NOMO-1 (cell line): ENCODE measurements at regions not wholly inside any gene's neighbourhood (a gene's known extent, or its start where the extent isn't known, plus 50 kb on each side); places are given as distances from the start of the nearest gene placed in this dataset.
"Not testable (repeated sequence)": the region's sequence is repeated elsewhere in the genome, so short reads cannot be mapped to it uniquely, and the experiment has no call there.

Experiments
- DNase-seq, 2 experiments: peaks; one replicate each; lab custom pipeline; 2025; ENCODE audit not compliant: unreplicated experiment in 2 of 2; lab: John Stamatoyannopoulos, UW

DNA sequence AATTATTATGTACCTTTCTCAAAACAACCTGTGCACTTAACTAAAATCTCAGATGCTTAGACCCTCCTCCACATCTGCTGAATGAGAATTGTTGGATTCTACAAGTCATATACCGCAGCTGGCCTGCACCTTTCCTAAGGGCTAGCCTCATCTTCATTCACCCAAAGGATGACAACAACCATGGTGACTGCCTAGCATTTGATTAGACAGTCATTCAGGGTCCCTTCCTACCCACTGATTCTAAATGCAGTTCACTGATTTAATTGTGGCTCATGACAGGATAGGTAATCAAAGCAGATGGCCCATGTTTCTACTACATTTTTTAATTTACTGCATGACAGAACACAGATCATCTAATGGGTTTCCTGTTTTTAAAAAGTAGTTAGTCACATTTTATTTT is 551.9 kb upstream of the SLC10A2 start:
- DNase-seq, result no peak

- DNase-seq, result no peak
Observed at GRCh38 chr13:103615771-103616170, 549.6 kb upstream of the SLC10A2 start.

- DNase-seq, result no peak
Observed at GRCh38 chr13:103614761-103615160, 548.5 kb upstream of the SLC10A2 start.

DNA sequence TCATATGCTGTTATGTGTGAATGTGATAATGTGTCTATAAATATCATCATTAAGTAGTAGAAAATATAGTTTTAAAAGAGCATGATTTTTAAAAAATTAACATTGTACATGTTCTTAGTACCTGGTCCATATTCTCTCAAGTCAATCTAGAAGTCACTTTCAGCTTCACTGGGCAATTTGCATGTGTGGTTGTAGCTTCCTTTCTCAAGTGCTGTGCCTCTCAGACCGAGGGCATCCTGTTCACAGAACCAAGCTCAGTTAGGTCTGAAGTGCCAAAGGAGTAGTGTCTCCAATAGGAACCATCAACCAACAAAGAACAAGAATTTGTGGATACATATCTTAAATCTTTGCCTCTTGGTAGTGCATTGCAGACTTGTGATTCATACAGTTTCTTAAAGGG is 541.8 kb upstream of the SLC10A2 start:
- no peak for DNase-seq

GRCh38 chr13:103605546-103606326 is 539.5 kb upstream of the SLC10A2 start:
- no peak for DNase-seq

- not testable (repeated sequence) for DNase-seq
Observed at GRCh38 chr13:103599870-103600269, 533.7 kb upstream of the SLC10A2 start.

GRCh38 chr13:103598671-103599070 is 532.5 kb upstream of the SLC10A2 start:
- no peak for DNase-seq

DNA sequence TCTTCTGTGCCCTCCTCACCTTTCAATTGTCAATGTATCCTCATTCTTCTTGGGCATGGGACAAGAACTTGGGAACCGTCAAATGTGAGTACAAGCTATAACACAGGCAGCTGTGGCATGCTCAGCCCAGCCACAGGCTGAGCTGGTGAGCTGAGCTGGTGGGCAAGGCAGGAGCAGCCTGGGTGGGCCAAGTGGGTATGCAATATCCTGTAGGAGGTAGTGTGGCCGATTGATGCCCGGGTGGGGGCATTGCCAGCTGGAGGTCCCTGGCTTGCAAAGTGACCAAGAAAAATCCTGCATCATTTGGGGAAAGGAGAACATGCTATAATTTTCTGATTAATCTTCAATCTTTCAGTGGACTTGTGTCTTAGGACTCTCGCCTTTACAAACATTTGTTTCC is 507.2 kb upstream of the SLC10A2 start:
- no peak for DNase-seq

DNA sequence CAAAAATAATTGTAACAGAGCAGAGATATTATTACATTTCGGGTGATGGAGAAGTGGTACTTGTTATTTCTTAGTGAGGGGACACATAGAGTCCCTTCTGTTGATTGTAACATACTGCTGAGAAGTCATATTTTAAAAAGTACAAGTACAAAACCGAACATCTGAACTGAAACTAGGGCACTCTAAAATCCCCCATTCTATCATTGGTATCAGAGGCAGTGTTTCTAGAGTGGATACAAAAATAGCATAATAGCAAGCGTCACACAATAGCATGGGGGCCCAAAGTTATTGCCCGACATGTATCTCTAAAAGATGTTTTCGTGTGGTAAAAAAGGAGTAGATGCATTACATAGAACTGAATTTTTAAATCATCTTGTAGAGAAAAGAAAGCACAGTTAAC is 502.1 kb upstream of the SLC10A2 start:
- DNase-seq, result no peak

DNA sequence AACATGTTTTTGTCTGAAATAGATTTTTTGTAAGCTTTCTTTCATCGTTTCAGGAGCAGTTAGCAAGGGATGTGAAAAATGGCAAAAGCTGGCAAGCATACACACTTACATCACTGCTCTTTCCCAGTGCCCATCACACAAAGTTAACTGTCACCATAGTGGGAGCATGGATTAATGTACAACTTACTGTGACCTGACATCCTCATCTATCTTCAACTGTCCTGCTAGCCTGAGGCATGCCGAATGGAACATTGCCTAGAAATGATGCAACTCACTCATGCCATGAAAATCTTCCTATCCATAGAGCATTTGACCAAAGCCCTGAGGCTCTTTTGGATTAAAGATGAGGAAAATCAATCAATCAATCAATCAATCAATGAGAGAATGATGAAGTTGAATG is 491.7 kb upstream of the SLC10A2 start:
- DNase-seq, result no peak

GRCh38 chr13:103556681-103557080 is 490.5 kb upstream of the SLC10A2 start:
- DNase-seq, result no peak

GRCh38 chr13:103547914-103548313 is 481.7 kb upstream of the SLC10A2 start:
- no peak for DNase-seq

- DNase-seq, result no peak
Observed at GRCh38 chr13:103546271-103546670, 480.1 kb upstream of the SLC10A2 start.

DNA sequence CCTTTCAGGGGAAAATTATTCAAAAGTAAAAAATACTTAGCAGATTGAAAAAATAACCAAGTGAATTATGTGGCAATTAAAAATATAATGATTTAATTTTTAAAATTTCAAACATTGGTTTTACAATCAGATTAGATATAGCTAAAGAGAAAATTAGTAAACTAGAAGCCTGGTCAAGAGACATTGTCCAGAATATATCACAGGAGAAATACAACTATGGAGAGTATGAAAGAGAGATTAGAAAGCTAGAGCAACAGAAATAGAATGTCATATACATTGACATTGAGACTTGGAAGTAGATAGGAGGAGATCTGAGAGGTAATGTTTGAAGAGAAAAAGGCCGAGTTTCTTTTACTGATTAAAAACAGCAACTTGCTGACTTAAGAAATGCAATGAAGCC is 476.4 kb upstream of the SLC10A2 start:
- DNase-seq, result no peak

DNA sequence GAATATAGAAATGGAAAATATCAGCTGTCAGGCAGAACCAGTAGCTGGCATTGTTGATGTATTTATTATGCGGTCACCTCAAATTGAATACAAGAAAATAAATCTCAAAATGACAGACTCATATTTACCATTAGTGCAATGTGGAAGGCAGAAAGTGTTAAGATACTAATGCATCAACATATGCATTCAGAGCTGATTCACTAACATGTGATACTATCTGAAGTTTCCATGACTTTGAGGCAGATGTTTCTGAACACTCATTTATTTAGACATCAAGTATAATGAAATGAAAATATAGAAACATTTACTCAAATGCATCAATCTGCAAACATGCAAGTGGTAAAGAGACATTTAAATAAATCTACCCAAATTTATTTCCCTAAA is 474.2 kb upstream of the SLC10A2 start:
- DNase-seq, result no peak

GRCh38 chr13:103539721-103540381 is 473.6 kb upstream of the SLC10A2 start:
- DNase-seq, result no peak

DNA sequence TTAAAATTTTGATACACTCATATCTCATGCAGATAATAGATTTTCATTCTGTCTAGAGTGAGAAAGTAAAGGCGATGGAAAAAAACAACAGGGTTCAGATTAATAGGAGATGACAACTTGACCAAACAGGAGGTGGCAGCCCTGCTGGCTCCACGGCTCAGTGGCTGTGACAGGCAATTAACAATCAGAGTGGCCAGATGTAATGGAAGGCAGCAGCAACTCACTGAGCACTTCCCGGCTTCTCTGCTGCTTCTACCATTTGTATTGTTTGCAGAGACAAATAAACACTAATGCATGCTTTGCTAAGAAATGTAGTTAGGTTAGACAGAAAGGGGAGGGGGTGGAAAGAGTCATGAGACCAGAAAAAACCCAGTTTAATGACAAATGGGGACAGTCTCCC is 473.0 kb upstream of the SLC10A2 start:
- no peak for DNase-seq

GRCh38 chr13:103537616-103538015 is 471.4 kb upstream of the SLC10A2 start:
- no peak for DNase-seq

GRCh38 chr13:103531278-103531677 is 465.1 kb upstream of the SLC10A2 start:
- DNase-seq, result no peak

GRCh38 chr13:103528437-103528836 is 462.2 kb upstream of the SLC10A2 start:
- no peak for DNase-seq

DNA sequence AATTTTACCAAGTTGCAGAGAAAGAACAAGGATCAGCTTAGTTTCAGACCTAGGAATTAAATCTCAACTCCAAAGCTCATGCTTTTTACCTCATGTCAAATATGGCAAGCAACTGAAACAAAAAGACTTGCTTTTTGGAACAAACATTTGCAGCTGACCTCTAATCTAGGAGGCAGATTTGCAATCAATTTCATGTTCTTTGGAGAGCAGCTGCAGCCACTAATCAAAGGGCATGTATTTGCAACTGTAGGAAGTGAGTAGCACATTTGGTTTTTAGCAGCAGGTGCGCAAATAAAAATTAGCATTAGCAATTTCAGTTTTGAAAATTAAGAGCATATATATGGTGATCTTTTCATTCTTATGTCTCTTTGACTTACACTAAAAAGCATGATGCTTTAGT is 459.3 kb upstream of the SLC10A2 start:
- DNase-seq, result no peak

DNA sequence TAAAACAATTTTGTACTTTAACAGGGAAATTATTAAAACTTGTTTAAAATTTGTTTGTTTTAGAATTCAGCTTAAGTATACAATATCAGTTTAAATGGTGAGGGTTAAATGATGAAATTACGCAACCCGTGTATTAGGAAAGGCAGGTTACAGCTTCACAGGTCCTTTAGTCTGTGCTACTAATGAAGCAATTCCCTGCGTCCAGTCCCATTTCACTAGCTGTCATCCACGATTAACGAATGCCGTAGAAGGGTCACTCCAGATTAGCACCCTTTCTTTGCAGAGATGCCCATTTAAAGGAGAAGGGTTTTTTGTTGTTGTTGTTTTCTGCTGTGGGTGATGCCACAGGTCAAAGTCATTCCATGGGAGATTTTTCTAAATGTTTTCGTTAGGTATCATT is 457.6 kb upstream of the SLC10A2 start:
- no peak for DNase-seq

DNA sequence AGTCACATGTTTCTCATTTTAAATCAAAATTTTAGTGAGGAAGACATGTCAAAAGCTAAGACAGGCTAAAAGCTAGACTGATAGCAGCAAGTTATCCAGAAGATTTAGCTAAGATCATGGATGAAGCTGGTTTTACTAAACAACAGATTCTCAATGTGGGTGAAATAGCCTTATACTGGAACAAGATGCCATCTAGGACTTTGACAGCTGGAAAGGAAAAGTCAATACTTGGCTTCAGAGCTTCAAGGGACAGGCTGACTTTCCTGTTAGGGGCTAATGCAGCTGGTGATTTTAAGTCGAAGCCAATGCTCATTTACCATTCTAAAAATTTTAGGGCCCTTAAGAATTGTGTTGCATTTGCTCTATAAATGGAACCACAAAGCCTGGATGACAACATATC is 455.3 kb upstream of the SLC10A2 start:
- DNase-seq, result no peak
